ENCODE measurements at regions not wholly inside any gene's neighbourhood (a gene's known extent, or its start where the extent isn't known, plus 50 kb on each side); places are given as distances from the start of the nearest gene placed in this dataset.

DNA sequence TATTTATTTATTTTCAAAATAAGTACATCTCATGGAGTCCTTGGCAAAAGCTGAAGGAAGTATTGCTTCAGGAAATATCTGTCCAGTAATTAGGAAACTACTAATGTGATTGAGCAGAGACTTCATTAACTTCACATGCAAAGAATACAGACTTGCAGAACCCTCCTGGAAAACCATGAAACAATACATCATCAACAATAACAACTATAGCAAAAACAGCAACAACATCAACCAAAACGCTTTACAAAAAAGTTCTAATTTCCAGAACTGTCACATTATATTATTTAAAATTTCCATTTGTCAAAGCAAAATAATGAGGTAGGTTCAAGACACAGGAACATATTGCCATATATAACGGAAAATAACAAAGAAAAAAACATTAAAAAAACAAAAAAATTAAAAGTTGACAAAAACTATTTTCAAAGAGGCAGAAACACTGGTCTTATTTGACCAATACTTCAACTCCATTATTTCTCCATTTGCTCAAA lies 79.8 kb upstream of the TOP3B start:
- H3K27me3 ChIP-seq = no peaks in the 10 kb centered on the region
- no peaks in the 10 kb centered on the region for H3K9me3 ChIP-seq
- no peak overlapping the region for H3K27ac ChIP-seq
- TF ChIP-seq, protein P1, sequence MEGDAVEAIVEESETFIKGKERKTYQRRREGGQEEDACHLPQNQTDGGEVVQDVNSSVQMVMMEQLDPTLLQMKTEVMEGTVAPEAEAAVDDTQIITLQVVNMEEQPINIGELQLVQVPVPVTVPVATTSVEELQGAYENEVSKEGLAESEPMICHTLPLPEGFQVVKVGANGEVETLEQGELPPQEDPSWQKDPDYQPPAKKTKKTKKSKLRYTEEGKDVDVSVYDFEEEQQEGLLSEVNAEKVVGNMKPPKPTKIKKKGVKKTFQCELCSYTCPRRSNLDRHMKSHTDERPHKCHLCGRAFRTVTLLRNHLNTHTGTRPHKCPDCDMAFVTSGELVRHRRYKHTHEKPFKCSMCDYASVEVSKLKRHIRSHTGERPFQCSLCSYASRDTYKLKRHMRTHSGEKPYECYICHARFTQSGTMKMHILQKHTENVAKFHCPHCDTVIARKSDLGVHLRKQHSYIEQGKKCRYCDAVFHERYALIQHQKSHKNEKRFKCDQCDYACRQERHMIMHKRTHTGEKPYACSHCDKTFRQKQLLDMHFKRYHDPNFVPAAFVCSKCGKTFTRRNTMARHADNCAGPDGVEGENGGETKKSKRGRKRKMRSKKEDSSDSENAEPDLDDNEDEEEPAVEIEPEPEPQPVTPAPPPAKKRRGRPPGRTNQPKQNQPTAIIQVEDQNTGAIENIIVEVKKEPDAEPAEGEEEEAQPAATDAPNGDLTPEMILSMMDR (IDR thresholded peaks at IDR 0.05) = no peak
- H3K9ac ChIP-seq (ENCODE audit: low read depth in 2 of 2, low read length in 2 of 2) = no peak overlapping the region
- DNase-seq = no peak
- no peak overlapping the region for H3K4me3 ChIP-seq
- H3K4me1 ChIP-seq = no peaks in the 10 kb centered on the region
- intact Hi-C loops (cut with DNase I) = no loop called here
- H3K36me3 ChIP-seq = no peaks in the 10 kb centered on the region

DNA sequence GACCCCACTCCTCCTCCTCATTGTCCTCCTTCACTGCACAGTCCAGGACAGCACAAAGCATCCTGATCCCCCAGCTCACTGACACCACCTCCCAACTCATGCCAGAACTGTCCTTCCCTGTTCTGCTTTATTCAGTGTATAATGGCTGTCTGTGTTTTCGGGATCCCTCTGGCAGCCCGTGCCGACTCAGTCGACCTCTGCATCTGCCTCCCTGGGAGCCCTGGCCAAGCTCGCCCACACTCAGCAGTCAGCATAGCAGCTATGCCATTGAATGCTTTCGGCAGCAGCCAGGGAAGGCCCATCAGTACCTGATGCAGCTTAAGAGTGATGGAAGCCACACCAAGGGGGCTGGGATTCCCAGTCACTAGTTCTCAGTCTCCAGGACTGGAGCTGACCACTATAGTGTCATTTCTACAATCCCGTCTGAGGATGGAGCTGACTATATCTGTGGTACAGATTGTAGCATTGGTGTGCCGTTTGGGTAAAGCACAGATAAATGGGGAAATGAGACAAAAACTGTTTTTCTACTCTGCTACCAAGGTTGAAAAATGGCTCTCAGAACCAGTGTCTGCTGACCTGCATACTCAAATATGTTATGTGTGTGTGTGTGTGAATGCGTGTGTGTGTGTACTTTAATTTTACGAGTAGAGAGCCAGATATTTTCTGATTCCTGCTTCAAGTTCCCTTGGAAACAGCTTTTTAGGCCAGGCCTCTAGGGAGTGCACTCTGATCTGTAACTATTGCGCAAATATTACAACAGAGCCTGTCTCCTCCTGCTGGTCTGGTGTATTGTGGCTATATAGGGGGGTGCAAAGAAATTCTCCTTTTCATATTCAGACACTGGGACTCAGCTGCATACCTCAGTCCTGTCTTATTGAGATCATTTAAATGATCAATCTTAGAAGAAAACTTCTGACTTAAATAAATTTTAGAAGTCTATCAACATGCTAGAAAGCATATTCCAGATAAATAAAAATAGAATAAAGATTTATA lies 78.8 kb upstream of the TOP3B start:
- intact Hi-C loops (cut with DNase I) = no loop called here
- Histone ChIP-seq H3K9me3 (no peaks in the 10 kb centered on the region), H3K27me3 (no peaks in the 10 kb centered on the region), H3K36me3 (no peaks in the 10 kb centered on the region), H3K4me3 (no peak overlapping the region), H3K4me1 (no peaks in the 10 kb centered on the region), H3K9ac (ENCODE audit: low read depth in 2 of 2, low read length in 2 of 2) (no peak overlapping the region), H3K27ac (no peak overlapping the region)
- no peak for DNase-seq
- TF ChIP-seq, protein P1 (IDR thresholded peaks at IDR 0.05) = no peak

DNA sequence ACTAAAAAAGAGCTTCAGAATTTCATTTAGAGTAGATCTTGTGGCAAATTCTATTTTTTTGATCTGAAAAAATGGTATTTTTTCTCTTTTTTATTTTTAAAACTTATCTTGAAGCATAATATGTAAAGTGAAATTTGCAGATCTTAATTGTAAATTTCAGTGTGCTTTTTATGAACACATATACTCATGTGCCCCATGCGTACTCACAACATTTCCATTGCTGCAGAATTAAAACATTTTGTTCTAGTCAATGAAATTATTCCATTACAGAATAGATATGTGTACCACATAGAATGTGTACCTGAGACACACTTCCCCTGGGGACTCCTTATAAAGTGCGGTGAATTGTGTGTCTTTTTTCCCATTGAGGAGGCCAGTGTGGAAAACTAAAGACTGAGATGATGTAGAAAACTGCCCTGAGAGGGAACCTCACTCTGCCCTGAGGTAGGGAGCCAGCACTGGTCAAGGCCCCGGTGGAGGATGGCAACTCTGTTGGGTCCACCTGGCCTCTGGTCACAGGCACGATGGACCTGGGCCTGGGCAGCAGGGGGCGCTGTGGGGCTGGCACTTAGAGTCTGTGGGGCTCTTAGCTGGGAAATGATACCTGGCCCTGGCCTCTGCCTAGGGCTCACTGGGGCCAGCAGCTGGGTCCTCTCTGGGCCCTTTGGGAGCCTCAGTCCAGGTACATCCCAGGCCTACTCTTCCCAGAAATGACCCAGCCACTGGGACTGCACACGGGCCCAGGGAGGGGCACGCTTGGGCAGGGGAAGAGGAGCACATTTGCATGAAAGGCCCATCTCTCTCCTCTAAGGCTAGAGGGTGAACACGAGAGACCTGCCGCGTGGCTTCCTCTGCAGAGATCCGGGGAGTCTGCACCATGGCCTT lies 77.9 kb upstream of the TOP3B start:
- H3K4me3 ChIP-seq = no peak overlapping the region
- H3K36me3 ChIP-seq = no peaks in the 10 kb centered on the region
- H3K27ac ChIP-seq = no peak overlapping the region
- peak; percentile 56 for DNase-seq
- no peaks in the 10 kb centered on the region for H3K27me3 ChIP-seq
- no peaks in the 10 kb centered on the region for H3K4me1 ChIP-seq
- no peak overlapping the region for H3K9ac ChIP-seq (ENCODE audit: low read depth in 2 of 2, low read length in 2 of 2)
- TF ChIP-seq, protein P1 (IDR thresholded peaks at IDR 0.05) = peak; percentile 68
- no peaks in the 10 kb centered on the region for H3K9me3 ChIP-seq
- intact Hi-C loops (cut with DNase I) = no loop called here

DNA sequence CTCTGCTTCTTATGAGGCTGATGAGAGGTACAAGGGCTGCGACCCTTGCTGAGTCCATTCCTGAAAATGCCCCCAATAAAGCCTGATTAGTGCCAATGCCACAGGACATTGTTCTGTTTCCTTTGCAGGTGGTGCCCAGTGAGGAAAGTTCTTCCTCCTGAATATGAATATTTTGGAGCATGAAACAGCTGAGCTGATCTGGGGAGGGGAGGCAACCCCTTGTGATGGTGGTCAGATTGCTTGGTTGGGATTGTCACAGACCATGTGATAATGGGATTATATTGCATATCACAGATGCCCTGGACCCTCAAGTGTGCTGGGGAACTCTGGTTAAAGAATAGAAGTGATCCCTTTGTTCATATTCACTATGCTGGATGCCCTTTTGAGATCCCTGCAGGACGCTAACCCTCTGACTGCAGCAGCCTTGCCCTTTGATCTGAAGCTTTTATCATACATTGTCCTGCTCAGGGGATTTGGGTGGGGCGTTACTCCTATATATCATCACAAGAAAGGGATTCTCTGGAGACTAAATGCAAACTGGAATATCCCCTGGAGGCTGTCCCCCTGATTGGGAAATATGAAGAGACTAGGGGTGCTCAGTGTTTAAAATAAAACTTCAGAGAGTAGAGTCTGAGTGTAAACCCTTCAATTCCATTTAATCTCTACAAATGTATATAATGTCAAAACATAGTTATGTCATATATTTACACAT lies 76.9 kb upstream of the TOP3B start:
- Histone ChIP-seq H3K27ac (no peak overlapping the region), H3K27me3 (no peaks in the 10 kb centered on the region), H3K4me1 (no peaks in the 10 kb centered on the region), H3K9ac (ENCODE audit: low read depth in 2 of 2, low read length in 2 of 2) (no peak overlapping the region), H3K4me3 (no peak overlapping the region), H3K9me3 (no peaks in the 10 kb centered on the region), H3K36me3 (no peaks in the 10 kb centered on the region)
- intact Hi-C loops (cut with DNase I) = no loop called here
- TF ChIP-seq, protein P1 (IDR thresholded peaks at IDR 0.05) = no peak
- no peak for DNase-seq

Data from colonic mucosa (tissue), 4 donors.